ENCODE measurements at regions not wholly inside any gene's neighbourhood (a gene's known extent, or its start where the extent isn't known, plus 50 kb on each side); places are given as distances from the start of the nearest gene placed in this dataset.
A peak's percentile ranks its signal among the peaks of the same experiment; 100 is the strongest.

GRCh38 chr7:41420421-41420820 lies 282.5 kb downstream of the INHBA start:
- 100% methylated on average over 3 of the region's 3 CpGs for WGBS (ENCODE audit: low lambda C conversion rate, missing lambda C conversion rate)
- H4K20me1 ChIP-seq (ENCODE audit: insufficient read depth, poor library complexity, severe bottlenecking): no peaks in the 10 kb centered on the region
- H3K9me2 ChIP-seq (replicated peaks; ENCODE audit: insufficient read depth): no peaks in the 10 kb centered on the region
- H3K79me2 ChIP-seq: no peaks in the 10 kb centered on the region
- no peak overlapping the region for H3K27ac ChIP-seq
- TF ChIP-seq CTCF (IDR thresholded peaks at IDR 0.05; ENCODE audit: poor library complexity) (no peak), EZH2 (IDR thresholded peaks at IDR 0.05; ENCODE audit: borderline replicate concordance) (no peak), EZH2phosphoT487 (IDR thresholded peaks at IDR 0.05; ENCODE audit: low read depth, severe bottlenecking, unreplicated experiment) (no peak)
- H3K9me3 ChIP-seq (ENCODE audit: low read depth): no peaks in the 10 kb centered on the region
- H2AFZ ChIP-seq: no peak overlapping the region
- H3K4me3 ChIP-seq: no peak overlapping the region
- no peaks in the 10 kb centered on the region for H3K27me3 ChIP-seq
- no peaks in the 10 kb centered on the region for H3K36me3 ChIP-seq (replicated peaks; ENCODE audit: insufficient read depth, low read depth)
- no peak overlapping the region for H3K4me2 ChIP-seq
- DNase-seq (ENCODE audit: low spot score): no peak
- peaks cover 4% of the 10 kb centered on the region for H3K4me1 ChIP-seq (ENCODE audit: insufficient read depth)

- Histone ChIP-seq H3K36me3 (replicated peaks; ENCODE audit: insufficient read depth, low read depth) (no peaks in the 10 kb centered on the region), H3K27me3 (no peaks in the 10 kb centered on the region), H3K27ac (no peak overlapping the region), H3K9me2 (replicated peaks; ENCODE audit: insufficient read depth) (no peaks in the 10 kb centered on the region), H3K4me1 (ENCODE audit: insufficient read depth) (peaks cover 9% of the 10 kb centered on the region), H3K9me3 (ENCODE audit: low read depth) (no peaks in the 10 kb centered on the region), H3K4me3 (no peak overlapping the region), H3K79me2 (no peaks in the 10 kb centered on the region), H4K20me1 (ENCODE audit: insufficient read depth, poor library complexity, severe bottlenecking) (no peaks in the 10 kb centered on the region), H3K4me2 (no peak overlapping the region), H2AFZ (no peak overlapping the region)
- no peak for TF ChIP-seq EZH2phosphoT487 (IDR thresholded peaks at IDR 0.05; ENCODE audit: low read depth, severe bottlenecking, unreplicated experiment)
- no peak for TF ChIP-seq CTCF (IDR thresholded peaks at IDR 0.05; ENCODE audit: poor library complexity)
- no peak for TF ChIP-seq EZH2 (IDR thresholded peaks at IDR 0.05; ENCODE audit: borderline replicate concordance)
- DNase-seq (ENCODE audit: low spot score): no peak
- 79% methylated on average over 3 of the region's 3 CpGs for WGBS (ENCODE audit: low lambda C conversion rate, missing lambda C conversion rate)
Measured at GRCh38 chr7:41418337-41418736, 284.6 kb downstream of the INHBA start.

GRCh38 chr7:41416208-41416595 lies 286.7 kb downstream of the INHBA start:
- no peak overlapping the region for H3K4me2 ChIP-seq
- 66% methylated on average over 3 of the region's 3 CpGs for WGBS (ENCODE audit: low lambda C conversion rate, missing lambda C conversion rate)
- H2AFZ ChIP-seq: no peak overlapping the region

More at GRCh38 chr7:41416208-41416595, 286.7 kb downstream of the INHBA start:
- no peak for TF ChIP-seq CTCF (IDR thresholded peaks at IDR 0.05; ENCODE audit: poor library complexity)
- TF ChIP-seq EZH2 (IDR thresholded peaks at IDR 0.05; ENCODE audit: borderline replicate concordance): no peak
- TF ChIP-seq EZH2phosphoT487 (IDR thresholded peaks at IDR 0.05; ENCODE audit: low read depth, severe bottlenecking, unreplicated experiment): no peak
- H3K9me2 ChIP-seq (replicated peaks; ENCODE audit: insufficient read depth): no peaks in the 10 kb centered on the region
- H3K4me1 ChIP-seq (ENCODE audit: insufficient read depth): peaks cover 9% of the 10 kb centered on the region
- no peaks in the 10 kb centered on the region for H3K36me3 ChIP-seq (replicated peaks; ENCODE audit: insufficient read depth, low read depth)
- no peak for DNase-seq (ENCODE audit: low spot score)
- H4K20me1 ChIP-seq (ENCODE audit: insufficient read depth, poor library complexity, severe bottlenecking): no peaks in the 10 kb centered on the region
- H3K4me3 ChIP-seq: no peak overlapping the region
- no peaks in the 10 kb centered on the region for H3K27me3 ChIP-seq
- H3K79me2 ChIP-seq: no peaks in the 10 kb centered on the region
- H3K9me3 ChIP-seq (ENCODE audit: low read depth): no peaks in the 10 kb centered on the region
- peak overlapping the region; percentile 38 for H3K27ac ChIP-seq
